HS-27A (cell line): ENCODE measurements at regions not wholly inside any gene's neighbourhood (a gene's known extent, or its start where the extent isn't known, plus 50 kb on each side); places are given as distances from the start of the nearest gene placed in this dataset.

Source experiments
- DNase-seq: peaks from one replicate; pipeline ENCODE4 v3.0.0-alpha.2; 2012; ENCODE audit warnings: low read depth, missing footprints

GRCh38 chr11:92870196-92870832 is 99.1 kb upstream of the MTNR1B start:
- no peak for DNase-seq

- DNase-seq = no peak
Measured at GRCh38 chr11:92873551-92873950, 95.9 kb upstream of the MTNR1B start.

- no peak for DNase-seq
Measured at GRCh38 chr11:92875473-92875872, 94.0 kb upstream of the MTNR1B start.

- DNase-seq = no peak
Measured at GRCh38 chr11:92879086-92879485, 90.4 kb upstream of the MTNR1B start.

- peak; percentile 33 for DNase-seq
Measured at GRCh38 chr11:92880381-92880780, 89.1 kb upstream of the MTNR1B start.

GRCh38 chr11:92881940-92882450 is 87.5 kb upstream of the MTNR1B start:
- DNase-seq = no peak

GRCh38 chr11:92882828-92883611 is 86.4 kb upstream of the MTNR1B start:
- no peak for DNase-seq

- no peak for DNase-seq
Measured at GRCh38 chr11:92885600-92885999, 83.9 kb upstream of the MTNR1B start.

GRCh38 chr11:92886243-92886905 is 83.1 kb upstream of the MTNR1B start:
- peak; percentile 29 for DNase-seq

GRCh38 chr11:92888696-92889095 is 80.8 kb upstream of the MTNR1B start:
- DNase-seq = no peak

- DNase-seq = no peak
Measured at GRCh38 chr11:92890846-92891245, 78.6 kb upstream of the MTNR1B start.

- no peak for DNase-seq
Measured at GRCh38 chr11:92892802-92893684, 76.4 kb upstream of the MTNR1B start.

- no peak for DNase-seq
Measured at GRCh38 chr11:92894197-92894596, 75.3 kb upstream of the MTNR1B start.

- DNase-seq = no peak
Measured at GRCh38 chr11:92897487-92897886, 72.0 kb upstream of the MTNR1B start.

- DNase-seq = no peak
Measured at GRCh38 chr11:92902417-92902816, 67.0 kb upstream of the MTNR1B start.

- no peak for DNase-seq
Measured at GRCh38 chr11:92907671-92908070, 61.8 kb upstream of the MTNR1B start.

GRCh38 chr11:92909214-92909613 is 60.2 kb upstream of the MTNR1B start:
- no peak for DNase-seq

- DNase-seq = no peak
Measured at GRCh38 chr11:92911478-92911877, 58.0 kb upstream of the MTNR1B start.

GRCh38 chr11:92915551-92915950 is 53.9 kb upstream of the MTNR1B start:
- no peak for DNase-seq

- DNase-seq = no peak
Measured at GRCh38 chr11:92916299-92916698, 53.2 kb upstream of the MTNR1B start.

- DNase-seq = no peak
Measured at GRCh38 chr11:92917927-92918326, 51.5 kb upstream of the MTNR1B start.

GRCh38 chr11:92919048-92919447 is 50.4 kb upstream of the MTNR1B start:
- no peak for DNase-seq
